ENCODE measurements at regions not wholly inside any gene's neighbourhood (a gene's known extent, or its start where the extent isn't known, plus 50 kb on each side); places are given as distances from the start of the nearest gene placed in this dataset.
"Not testable (repeated sequence)": the region's sequence is repeated elsewhere in the genome, so short reads cannot be mapped to it uniquely, and the experiment has no call there.

- no peak for DNase-seq (ENCODE audit: low read depth)
- no peak overlapping the region for H3K4me3 ChIP-seq (ENCODE audit: control insufficient read depth, low read depth, low read length)
- TF ChIP-seq CTCF (IDR thresholded peaks at IDR 0.05; ENCODE audit: control insufficient read depth, insufficient read depth, low read depth, low read length, missing control alignments): no peak
Measured at GRCh38 chr7:121503039-121503438, 106.9 kb upstream of the FAM3C start.

GRCh38 chr7:121501566-121501965 lies 105.5 kb upstream of the FAM3C start:
- TF ChIP-seq CTCF (IDR thresholded peaks at IDR 0.05; ENCODE audit: control insufficient read depth, insufficient read depth, low read depth, low read length, missing control alignments): no peak
- H3K4me3 ChIP-seq (ENCODE audit: control insufficient read depth, low read depth, low read length): no peak overlapping the region
- DNase-seq (ENCODE audit: low read depth): no peak

GRCh38 chr7:121500360-121501058 lies 104.4 kb upstream of the FAM3C start:
- no peak for TF ChIP-seq CTCF (IDR thresholded peaks at IDR 0.05; ENCODE audit: control insufficient read depth, insufficient read depth, low read depth, low read length, missing control alignments)
- DNase-seq (ENCODE audit: low read depth): no peak
- H3K4me3 ChIP-seq (ENCODE audit: control insufficient read depth, low read depth, low read length): no peak overlapping the region

GRCh38 chr7:121499624-121500023 lies 103.5 kb upstream of the FAM3C start:
- no peak overlapping the region for H3K4me3 ChIP-seq (ENCODE audit: control insufficient read depth, low read depth, low read length)
- DNase-seq (ENCODE audit: low read depth): no peak
- no peak for TF ChIP-seq CTCF (IDR thresholded peaks at IDR 0.05; ENCODE audit: control insufficient read depth, insufficient read depth, low read depth, low read length, missing control alignments)

- no peak overlapping the region for H3K4me3 ChIP-seq (ENCODE audit: control insufficient read depth, low read depth, low read length)
- no peak for DNase-seq (ENCODE audit: low read depth)
- TF ChIP-seq CTCF (IDR thresholded peaks at IDR 0.05; ENCODE audit: control insufficient read depth, insufficient read depth, low read depth, low read length, missing control alignments): no peak
Measured at GRCh38 chr7:121498816-121499215, 102.7 kb upstream of the FAM3C start.

GRCh38 chr7:121497545-121497944 lies 101.4 kb upstream of the FAM3C start:
- not testable (repeated sequence) for DNase-seq (ENCODE audit: low read depth); H3K4me3 ChIP-seq (ENCODE audit: control insufficient read depth, low read depth, low read length)

GRCh38 chr7:121494516-121494915 lies 98.4 kb upstream of the FAM3C start:
- no peak for DNase-seq (ENCODE audit: low read depth)
- no peak overlapping the region for H3K4me3 ChIP-seq (ENCODE audit: control insufficient read depth, low read depth, low read length)

More at GRCh38 chr7:121494516-121494915, 98.4 kb upstream of the FAM3C start:
- no peak for TF ChIP-seq CTCF (IDR thresholded peaks at IDR 0.05; ENCODE audit: control insufficient read depth, insufficient read depth, low read depth, low read length, missing control alignments)

Measured in AG09309 (cell line).